ENCODE measurements at regions not wholly inside any gene's neighbourhood (a gene's known extent, or its start where the extent isn't known, plus 50 kb on each side); places are given as distances from the start of the nearest gene placed in this dataset.
A peak's percentile ranks its signal among the peaks of the same experiment; 100 is the strongest.

GRCh38 chr18:73927496-73927895, 220.1 kb downstream of the FBXO15 start:
- H3K4me2 ChIP-seq (ENCODE audit: extremely low read depth, insufficient read depth, low read length) = no peak overlapping the region
- no peak overlapping the region for H3K4me3 ChIP-seq (replicated peaks in 1 of 4; ENCODE audit: control extremely low read depth in 1 of 4, insufficient read depth in 1 of 4, low read depth in 3 of 4, low read length in 4 of 4)
- no peaks in the 10 kb centered on the region for H3K79me2 ChIP-seq (ENCODE audit: control insufficient read depth, insufficient read depth, low read length)
- H3K9me3 ChIP-seq (ENCODE audit: control insufficient read depth, insufficient read depth, low read depth, low read length) = no peaks in the 10 kb centered on the region
- no peaks in the 10 kb centered on the region for H3K36me3 ChIP-seq (ENCODE audit: control insufficient read depth, insufficient read depth, low read length)
- no peaks in the 10 kb centered on the region for H4K20me1 ChIP-seq (ENCODE audit: control insufficient read depth, extremely low read depth, insufficient read depth, low read length)
- H3K27me3 ChIP-seq (ENCODE audit: control insufficient read depth, insufficient read depth, low read length) = no peaks in the 10 kb centered on the region
- H3K27ac ChIP-seq (ENCODE audit: insufficient read depth, low read length) = no peak overlapping the region
- TF ChIP-seq CTCF (conservative IDR thresholded peaks at IDR 0.05 in 1 of 2, IDR thresholded peaks at IDR 0.05 in 1 of 2; ENCODE audit: low read depth in 1 of 2, low read length in 2 of 2) (no peak), EZH2 (IDR thresholded peaks at IDR 0.05; ENCODE audit: low read length, missing control alignments) (no peak)
- H3K4me1 ChIP-seq (ENCODE audit: control insufficient read depth, extremely low read depth, insufficient read depth, low read length) = no peaks in the 10 kb centered on the region
- no peak overlapping the region for H3K9ac ChIP-seq (ENCODE audit: insufficient read depth, low read length)
- H2AFZ ChIP-seq (ENCODE audit: low read length) = no peak overlapping the region
- no peak for DNase-seq (ENCODE audit: low read depth in 2 of 2)

- Histone ChIP-seq H4K20me1 (ENCODE audit: control insufficient read depth, extremely low read depth, insufficient read depth, low read length) (no peaks in the 10 kb centered on the region), H2AFZ (ENCODE audit: low read length) (no peak overlapping the region), H3K9ac (ENCODE audit: insufficient read depth, low read length) (no peak overlapping the region), H3K27ac (ENCODE audit: insufficient read depth, low read length) (no peak overlapping the region), H3K27me3 (ENCODE audit: control insufficient read depth, insufficient read depth, low read length) (no peaks in the 10 kb centered on the region), H3K4me2 (ENCODE audit: extremely low read depth, insufficient read depth, low read length) (no peak overlapping the region), H3K4me1 (ENCODE audit: control insufficient read depth, extremely low read depth, insufficient read depth, low read length) (no peaks in the 10 kb centered on the region), H3K36me3 (ENCODE audit: control insufficient read depth, insufficient read depth, low read length) (no peaks in the 10 kb centered on the region), H3K79me2 (ENCODE audit: control insufficient read depth, insufficient read depth, low read length) (no peaks in the 10 kb centered on the region), H3K9me3 (ENCODE audit: control insufficient read depth, insufficient read depth, low read depth, low read length) (no peaks in the 10 kb centered on the region), H3K4me3 (replicated peaks in 1 of 4; ENCODE audit: control extremely low read depth in 1 of 4, insufficient read depth in 1 of 4, low read depth in 3 of 4, low read length in 4 of 4) (no peak overlapping the region)
- TF ChIP-seq CTCF (conservative IDR thresholded peaks at IDR 0.05 in 1 of 2, IDR thresholded peaks at IDR 0.05 in 1 of 2; ENCODE audit: low read depth in 1 of 2, low read length in 2 of 2) (no peak), EZH2 (IDR thresholded peaks at IDR 0.05; ENCODE audit: low read length, missing control alignments) (no peak)
- peak in 1 of 2 donors; percentile 44 for DNase-seq (ENCODE audit: low read depth in 2 of 2)
Measured at GRCh38 chr18:73924836-73925235, 222.8 kb downstream of the FBXO15 start.

GRCh38 chr18:73924307-73924706, 223.3 kb downstream of the FBXO15 start:
- DNase-seq (ENCODE audit: low read depth in 2 of 2) = no peak
- H2AFZ ChIP-seq (ENCODE audit: low read length) = no peak overlapping the region
- H3K4me2 ChIP-seq (ENCODE audit: extremely low read depth, insufficient read depth, low read length) = no peak overlapping the region
- no peaks in the 10 kb centered on the region for H3K36me3 ChIP-seq (ENCODE audit: control insufficient read depth, insufficient read depth, low read length)
- H3K9me3 ChIP-seq (ENCODE audit: control insufficient read depth, insufficient read depth, low read depth, low read length) = no peaks in the 10 kb centered on the region
- H3K27ac ChIP-seq (ENCODE audit: insufficient read depth, low read length) = no peak overlapping the region
- no peaks in the 10 kb centered on the region for H4K20me1 ChIP-seq (ENCODE audit: control insufficient read depth, extremely low read depth, insufficient read depth, low read length)
- TF ChIP-seq CTCF (conservative IDR thresholded peaks at IDR 0.05 in 1 of 2, IDR thresholded peaks at IDR 0.05 in 1 of 2; ENCODE audit: low read depth in 1 of 2, low read length in 2 of 2) = no peak
- no peak for TF ChIP-seq EZH2 (IDR thresholded peaks at IDR 0.05; ENCODE audit: low read length, missing control alignments)
- H3K4me3 ChIP-seq (replicated peaks in 1 of 4; ENCODE audit: control extremely low read depth in 1 of 4, insufficient read depth in 1 of 4, low read depth in 3 of 4, low read length in 4 of 4) = no peak overlapping the region
- no peak overlapping the region for H3K9ac ChIP-seq (ENCODE audit: insufficient read depth, low read length)
- no peaks in the 10 kb centered on the region for H3K4me1 ChIP-seq (ENCODE audit: control insufficient read depth, extremely low read depth, insufficient read depth, low read length)
- H3K79me2 ChIP-seq (ENCODE audit: control insufficient read depth, insufficient read depth, low read length) = no peaks in the 10 kb centered on the region
- H3K27me3 ChIP-seq (ENCODE audit: control insufficient read depth, insufficient read depth, low read length) = no peaks in the 10 kb centered on the region

Data from fibroblast of lung (primary cell).